CD4-positive, alpha-beta T cell treated with Interleukin-6 at 100 ng/mL for 8 hours (primary cell): ENCODE measurements at regions not wholly inside any gene's neighbourhood (a gene's known extent, or its start where the extent isn't known, plus 50 kb on each side); places are given as distances from the start of the nearest gene placed in this dataset.

Experiments used
- DNase-seq: peaks from one replicate; pipeline ENCODE4 v3.0.0-alpha.2; 2020; ENCODE audit warnings: mixed read lengths, low spot score

DNA sequence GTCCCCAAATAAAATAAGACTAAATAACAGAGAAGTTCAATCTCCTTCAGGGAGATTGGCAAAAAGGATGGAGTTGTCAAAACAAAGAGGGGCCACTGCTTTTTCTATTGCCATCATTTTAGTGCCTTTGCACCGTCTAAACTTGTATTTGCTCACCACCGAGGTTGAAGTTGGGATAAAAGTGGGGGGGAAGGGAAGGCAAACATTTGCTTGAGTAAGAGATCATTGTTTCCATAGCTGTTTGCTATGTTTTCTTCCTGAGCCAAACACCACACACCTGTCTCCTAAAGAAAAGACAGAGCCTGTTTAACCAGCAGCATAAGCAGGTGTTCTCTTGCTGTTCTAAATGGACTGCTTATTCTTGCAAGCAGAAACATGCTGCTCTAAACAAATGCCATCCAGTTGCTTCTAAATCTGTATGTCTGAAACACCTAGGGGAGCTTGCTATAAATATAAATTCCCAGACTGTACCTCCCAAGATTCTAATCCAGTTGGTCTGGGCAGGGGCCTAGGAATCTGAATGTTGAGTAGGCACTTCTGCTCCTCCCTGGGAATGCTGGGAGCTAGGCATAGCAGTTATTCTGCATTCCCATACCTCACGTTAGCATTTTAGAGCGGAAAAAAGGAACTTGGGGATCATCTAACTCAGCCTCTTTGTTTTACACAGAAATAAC, 179.4 kb upstream of the ARL4C start:
- no peak for DNase-seq

DNA sequence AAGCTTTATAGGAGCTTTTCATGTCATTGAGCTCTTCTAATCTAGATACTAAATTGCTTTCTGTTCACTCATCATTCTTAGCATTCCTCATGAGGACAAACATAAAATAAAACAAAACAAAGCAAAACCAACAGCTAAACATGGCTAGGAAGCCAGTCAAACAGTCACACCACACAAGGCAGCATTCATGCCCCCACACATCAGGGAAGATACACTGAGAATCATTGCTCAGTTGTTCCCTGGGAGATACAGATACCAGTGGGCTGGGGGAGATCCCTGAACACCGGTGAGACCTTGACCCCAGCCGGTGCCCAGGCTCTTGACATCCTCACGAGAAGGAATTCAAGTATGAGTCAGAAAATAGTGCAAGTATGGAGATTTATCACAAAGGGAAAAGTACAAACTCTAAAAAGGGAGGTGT, 177.9 kb upstream of the ARL4C start:
- DNase-seq = no peak

DNA sequence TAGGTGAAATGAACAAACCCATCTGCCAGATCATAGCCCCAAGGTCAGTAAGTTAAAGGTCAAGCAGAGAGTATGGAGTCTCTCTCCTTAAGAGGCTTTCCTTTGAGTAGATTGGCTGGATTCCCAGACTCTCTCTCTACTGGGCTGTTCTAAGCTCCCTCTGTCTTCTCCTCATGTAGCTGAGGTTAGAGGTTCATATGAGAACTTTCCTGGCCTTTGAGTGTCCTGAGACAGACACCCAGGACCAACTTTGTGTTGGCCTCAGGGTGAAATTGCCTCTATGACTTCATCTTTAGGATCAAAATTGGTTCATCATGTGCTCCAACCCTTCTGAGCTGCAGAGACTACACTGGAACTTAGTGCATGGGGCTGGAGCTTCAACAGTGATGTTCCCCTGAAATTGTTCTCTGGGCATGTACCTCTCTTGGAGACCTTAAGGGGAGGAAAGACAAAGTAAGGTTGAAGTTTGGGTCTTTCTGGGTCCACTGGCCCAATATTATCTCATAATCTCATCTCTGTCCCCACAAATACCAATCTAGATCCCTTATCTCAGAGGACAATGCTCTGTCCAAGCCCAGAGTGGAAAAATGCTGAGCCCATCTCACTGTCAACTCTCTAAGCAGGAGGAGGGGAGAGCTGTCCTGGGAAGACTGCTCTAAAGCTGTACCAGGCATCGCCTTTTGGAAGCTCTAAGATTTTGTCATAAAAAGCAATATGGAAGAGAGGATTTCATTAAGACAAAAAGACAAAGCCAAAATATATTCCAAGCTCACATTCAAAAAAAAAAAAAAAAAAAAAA, 177.3 kb upstream of the ARL4C start:
- DNase-seq = no peak

DNA sequence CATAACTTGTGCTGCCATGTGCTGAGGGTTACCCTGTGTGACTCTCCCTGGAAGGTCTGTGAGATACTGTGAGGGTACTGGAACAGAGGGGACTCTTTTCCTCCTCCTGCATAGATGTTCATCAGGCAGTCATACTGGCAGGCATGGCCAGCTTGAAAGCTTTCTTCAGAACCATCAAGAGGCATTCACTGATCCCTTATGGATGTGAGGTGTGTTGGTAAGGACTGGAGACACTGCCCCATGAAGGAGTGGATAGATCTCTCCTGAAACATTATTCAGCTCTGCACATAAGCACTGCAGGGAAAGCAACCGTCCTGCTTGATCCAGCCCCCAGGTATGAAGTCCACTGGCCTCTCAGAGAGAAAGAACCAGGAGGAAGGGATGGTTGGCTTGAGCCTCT, 176.6 kb upstream of the ARL4C start:
- no peak for DNase-seq

DNA sequence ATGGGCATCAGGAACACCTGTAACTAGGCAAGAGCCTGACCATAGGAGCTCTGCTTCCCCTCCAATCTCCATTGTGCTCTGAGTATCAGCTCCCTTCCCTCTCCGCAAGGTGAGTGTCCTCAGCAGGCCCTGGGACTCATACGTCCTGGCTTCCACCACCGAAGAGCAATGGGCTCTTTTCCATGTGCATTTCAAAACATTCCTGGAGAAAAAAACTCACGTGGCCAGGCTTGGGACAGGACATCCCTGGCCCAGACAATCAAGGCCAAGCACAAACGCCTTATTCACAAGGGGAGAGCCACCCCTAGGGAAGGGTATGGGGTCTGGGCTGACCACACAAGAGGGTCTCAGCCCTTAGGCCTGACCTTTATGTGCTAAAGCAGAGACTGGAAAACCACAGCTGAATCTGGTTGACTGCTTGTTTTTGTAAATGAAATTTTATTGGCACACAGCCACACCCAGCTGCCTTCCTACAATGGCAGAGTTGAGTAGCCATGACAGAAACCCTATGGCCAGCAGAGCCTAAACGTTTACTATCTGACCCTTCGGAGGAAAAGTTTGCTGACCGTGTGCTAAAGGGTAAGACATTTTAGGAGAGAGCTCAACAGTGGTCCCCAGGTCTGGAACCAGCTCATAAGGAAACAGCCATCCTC, 175.7 kb upstream of the ARL4C start:
- DNase-seq = no peak

DNA sequence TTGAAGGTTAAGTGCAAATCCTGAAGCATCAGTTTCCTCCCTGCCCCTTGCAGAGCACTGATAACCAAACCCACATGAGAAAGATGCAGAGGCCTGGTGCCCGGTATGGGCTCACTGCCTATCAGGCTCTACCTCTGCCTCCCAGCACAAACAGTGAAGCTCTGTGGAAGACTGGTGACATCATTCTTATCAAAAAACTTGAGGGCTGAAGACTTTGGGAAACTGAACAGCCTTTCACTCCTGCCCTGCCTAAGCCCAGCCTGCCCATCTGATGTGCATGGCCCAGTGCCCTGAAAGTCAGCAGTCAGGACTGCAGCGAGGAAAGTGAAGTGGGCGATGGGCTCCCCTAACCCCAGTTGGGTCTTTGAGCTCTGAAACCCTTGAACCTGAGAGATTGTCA, 174.8 kb upstream of the ARL4C start:
- no peak for DNase-seq

DNA sequence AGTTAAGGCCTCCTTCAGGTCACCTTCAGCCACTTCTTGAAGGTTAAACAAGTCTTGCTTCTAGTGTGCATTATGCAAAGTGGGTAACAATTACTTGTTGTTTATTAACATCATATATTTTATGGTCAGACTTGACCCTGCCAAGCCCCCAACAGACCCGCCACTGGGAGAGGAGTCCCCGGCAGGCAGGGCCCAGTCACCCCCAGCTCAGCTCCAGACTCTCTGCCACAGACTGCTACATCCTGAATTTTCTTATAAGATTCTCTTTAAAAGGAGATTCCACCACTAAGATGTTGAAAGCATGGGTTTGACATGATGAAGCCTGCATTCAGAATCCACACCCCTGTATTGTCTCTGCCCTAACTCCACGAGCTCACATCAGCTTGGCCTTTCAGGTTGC, 174.3 kb upstream of the ARL4C start:
- DNase-seq = no peak

DNA sequence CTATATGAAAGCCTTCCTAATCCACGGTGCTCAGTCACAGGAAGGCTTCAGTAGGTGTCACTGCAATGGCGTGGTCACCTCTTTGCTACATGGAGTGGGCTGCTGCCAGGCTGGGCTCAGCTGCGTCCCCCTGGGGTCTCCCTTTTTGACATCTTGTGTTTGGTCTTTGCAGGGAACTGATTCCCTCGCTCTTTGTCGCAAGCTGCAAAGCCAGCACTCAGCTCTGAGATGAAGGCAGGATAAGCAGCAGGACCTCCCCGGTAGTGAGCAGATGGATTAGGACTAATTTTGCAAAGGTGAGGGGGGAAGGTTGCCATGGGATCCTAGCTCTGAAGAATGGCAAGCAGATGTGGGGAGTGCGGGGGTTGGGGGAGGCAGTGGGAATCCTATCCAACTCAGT, 173.9 kb upstream of the ARL4C start:
- no peak for DNase-seq

DNA sequence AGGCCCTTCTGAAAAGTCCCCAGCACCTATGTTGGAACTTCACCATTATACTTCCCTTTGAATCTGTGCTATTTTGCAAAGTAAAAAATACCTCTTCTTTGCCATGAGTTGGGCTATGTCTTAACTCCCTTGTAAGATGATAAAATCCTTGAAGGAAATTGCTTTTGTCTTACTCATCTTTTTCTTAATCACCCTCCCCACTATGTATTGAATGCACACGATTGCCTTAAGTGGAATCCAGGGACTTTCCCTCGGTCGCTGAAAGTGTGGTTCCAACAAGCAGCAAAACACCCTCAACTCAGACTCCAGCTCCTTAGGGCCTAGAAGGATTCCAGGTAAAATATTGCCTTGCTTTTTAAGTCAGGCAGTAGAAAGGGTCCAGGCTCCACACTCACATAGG, 173.2 kb upstream of the ARL4C start:
- no peak for DNase-seq

DNA sequence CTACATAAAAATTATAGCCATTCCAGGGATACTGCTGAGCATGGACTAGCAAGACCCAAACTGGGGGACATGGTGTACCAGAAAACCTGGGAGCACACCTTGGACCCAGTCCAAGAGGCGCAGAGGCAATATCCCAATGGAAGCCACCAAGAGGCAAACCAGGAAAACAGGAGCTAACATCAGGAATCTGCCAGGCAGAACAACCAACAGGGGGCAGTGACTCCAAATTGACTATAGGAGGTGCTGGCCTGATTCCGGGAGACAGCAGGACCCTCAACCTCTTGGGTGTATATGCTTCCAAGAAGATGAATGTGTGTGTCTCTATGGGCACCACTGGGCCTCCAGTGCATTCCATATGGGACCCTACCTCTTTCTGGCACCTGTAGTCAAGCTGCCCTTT, 172.7 kb upstream of the ARL4C start:
- DNase-seq = no peak

DNA sequence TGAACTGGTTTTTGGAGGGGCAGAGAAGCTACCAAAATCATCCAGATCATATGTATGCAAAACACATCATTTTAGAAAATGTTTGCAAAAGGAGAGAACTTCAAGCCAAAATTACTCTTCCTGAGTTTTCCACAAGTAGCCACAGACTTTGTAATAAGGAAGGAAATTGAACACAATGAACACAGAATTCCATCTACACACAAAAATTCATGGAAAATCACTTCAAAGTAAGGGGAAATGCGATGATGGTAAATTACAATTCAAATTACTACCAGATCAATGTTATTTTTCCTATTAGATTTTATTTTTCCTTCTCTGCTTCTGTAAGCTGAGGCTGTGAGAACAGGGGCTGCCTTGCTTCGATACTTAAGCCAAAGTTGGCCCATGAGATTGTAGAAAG, 172.1 kb upstream of the ARL4C start:
- DNase-seq = no peak

DNA sequence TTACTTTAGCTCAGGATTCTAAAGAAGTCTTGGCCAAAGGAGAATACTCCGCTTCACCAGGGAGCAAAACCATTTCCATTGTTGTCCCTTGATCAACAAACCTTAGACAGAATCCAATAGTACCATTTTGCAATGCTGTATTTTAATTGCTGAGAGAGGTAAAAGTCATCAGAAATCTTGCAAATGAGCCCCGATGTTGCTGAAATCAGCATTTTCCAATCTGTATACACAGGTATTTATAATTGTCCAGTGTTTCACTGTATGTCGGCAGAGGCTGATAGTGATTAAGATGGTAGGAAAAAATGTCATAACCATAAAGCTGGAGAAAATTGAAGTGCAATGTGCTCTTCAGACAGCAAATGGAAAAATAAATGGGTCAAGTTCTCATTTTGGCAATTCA, 170.0 kb upstream of the ARL4C start:
- DNase-seq = no peak

DNA sequence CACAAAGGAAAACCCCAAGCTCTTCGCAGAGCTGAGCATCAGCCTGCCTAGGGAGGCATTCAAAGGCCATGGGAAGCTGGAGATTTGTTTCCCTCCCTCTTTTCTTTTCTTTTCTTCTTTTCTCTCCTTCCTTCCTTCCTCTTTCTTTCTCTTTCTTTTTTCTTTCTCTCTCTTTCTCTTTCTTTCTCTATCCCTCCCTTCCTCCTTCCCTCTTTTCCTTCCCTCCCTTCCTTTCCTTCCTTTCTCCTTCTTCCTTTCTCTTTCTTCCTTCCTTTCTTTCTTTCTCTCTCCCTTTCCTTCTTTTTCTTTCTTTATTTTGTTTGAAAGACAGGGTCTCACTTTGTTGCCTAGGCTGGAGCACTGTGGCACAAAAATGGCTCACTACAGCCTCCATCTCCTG, 168.4 kb upstream of the ARL4C start:
- no peak for DNase-seq

DNA sequence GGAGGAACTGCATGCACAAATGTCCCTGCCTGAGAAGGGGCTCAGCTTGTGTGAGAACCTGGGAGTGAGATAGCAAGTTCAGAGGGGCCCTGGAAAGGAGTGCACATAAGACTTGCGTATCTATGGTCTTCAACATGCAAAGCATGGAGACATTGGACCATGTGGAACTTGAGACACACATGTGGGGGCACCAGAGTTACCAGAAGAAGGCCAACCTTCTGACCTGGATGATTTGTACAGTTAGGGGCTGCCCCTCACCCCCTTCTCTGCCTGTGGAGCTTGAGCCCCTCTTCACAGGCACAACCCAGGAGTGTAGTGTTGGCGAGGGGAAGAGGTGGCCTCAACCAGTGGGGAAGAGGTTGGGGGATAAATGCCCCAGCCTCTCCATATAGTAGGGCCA, 165.0 kb upstream of the ARL4C start:
- no peak for DNase-seq

DNA sequence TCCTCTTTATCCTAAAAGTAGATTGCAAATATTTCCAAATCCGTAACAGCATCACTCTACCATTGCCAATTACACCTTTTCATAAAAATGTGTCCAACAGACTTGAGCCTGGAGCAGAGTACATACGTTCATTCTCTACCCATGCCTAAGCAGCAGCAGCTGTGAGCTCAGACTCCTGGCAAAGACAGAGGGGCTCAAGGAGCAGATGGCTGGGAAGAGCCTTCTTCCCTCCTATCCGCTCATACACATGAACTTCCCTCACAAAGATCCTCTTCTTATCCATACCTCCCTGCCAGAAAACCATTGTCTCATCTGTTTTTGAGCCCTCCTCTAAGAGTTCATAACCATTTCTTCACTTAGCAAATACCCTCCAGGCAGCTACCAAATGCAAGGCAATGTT, 164.3 kb upstream of the ARL4C start:
- DNase-seq = no peak

DNA sequence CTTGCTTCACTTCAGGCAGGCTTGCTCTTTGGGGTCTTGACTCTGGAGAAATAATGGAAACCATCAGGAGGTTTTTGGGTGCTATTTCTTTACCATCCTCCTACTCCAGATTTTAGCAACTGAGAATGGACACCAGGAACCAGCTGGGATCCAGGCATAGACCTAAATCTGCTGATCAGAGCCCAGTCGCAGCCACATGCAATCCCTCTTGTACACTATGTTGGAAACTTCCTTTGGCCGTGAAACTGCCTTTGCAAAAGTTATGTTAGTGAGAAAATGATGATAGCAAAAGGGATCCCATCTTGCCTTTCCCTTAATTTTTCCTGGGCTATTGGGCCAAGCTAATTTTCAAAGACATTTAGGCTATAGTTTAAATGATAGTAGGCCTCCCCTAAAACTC, 158.8 kb upstream of the ARL4C start:
- no peak for DNase-seq

DNA sequence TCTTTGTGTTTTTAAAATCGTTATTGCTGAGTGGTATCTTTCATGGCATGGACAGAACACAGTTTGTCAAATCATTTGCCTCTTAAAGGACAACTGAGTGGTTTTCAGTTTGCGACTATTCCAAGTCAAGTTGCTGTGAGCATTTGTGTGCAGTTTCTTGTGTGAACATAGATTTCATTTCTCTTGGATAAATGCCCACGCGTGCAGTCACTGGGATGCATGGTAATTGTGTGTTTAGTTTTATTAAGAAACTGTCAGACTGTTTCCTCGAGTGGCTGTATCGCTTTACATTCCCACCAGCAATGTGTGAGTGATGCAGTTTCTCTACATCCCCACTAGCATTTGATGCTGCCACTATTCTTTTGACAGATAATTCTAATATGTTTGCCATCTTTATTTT, 154.0 kb upstream of the ARL4C start:
- no peak for DNase-seq

DNA sequence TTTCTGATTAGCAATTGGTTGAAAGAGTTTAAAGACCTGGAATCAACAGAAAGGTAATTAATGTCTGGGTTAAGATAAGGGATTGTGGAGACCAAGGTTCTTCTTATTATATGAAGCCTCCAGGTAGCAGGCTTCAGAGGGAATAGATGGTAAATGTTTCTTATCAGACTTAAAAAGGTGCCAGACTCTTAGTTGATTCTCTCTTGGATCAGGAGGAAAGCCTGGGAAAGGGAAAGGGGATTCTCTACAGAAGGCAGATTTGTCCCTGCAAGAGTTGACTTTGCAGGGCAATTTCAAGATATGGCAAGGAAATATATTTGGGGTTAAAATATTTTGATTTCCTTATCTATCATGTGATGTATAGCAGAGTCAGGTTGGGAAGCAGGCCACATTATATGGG, 153.1 kb upstream of the ARL4C start:
- no peak for DNase-seq

DNA sequence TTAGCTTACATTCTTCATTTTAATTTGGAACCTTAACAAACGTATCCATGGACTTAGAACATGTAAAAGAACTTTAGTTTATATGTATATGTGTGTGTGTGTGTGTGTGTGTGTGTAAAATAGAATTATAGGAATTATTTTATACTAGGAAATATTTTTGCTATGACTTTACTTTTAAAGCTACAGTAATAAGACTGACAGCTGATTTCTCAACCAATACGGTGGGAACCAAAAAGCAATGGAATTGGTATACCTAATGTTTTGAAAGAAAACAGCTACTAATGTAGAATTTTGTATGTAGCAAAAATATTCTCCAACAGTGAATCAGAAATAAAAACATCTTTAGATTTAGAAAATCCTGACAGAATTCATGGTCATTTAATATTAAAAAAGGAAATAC, 146.5 kb upstream of the ARL4C start:
- no peak for DNase-seq

DNA sequence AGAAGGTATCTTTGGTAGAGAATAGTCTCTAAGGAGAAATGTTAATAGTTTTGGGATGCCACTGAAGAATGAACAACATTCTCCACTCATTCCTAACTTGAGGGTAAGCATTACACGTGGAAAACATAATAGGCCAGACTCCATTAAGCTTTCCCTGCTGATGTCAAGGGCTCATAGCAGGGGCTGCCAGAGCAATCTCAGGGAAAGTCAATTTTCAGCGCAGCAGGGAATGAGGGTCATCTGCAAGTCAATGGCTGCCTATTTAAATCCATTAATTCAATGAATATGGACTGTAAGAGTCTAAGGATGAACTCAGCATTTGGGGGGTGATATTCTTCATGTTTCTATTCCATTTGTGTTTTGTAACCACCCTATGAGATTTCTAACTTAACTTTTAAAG, 144.2 kb upstream of the ARL4C start:
- no peak for DNase-seq

DNA sequence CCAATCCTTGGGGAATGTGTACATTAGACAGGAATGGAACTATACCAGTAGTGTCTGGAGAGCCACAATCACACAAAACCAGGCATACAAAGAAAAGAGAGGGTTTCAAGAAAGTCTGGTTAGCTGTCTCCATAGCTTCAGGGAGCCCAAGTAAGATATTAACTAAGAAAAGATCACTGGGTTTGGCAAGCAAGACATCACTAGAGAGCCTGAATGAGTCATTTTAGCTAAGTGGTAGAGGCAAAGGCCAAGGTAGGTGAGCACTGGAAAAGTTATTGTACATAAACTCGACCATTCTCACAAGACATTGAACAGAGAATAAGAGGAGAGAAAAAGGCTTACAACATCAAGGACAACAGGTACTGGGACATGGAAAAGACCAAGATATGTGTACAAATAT, 143.8 kb upstream of the ARL4C start:
- no peak for DNase-seq

DNA sequence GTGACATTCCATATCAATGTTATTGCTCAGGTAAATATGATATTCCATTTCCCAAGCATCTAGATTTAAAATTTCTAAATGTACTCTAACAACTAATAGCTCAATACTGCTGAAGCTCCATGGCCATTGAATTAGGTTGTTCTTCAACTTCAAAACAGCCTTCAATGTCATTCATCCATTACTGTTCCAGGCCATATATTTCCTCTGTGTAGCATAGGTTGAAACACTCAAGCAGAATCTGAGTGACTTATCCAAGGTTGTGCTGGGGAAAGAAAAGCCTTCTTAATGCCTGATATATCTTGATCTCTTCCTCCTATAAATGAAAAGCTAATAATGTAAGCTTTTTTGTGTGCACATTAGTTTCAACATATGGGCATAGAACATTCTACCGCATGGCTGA, 142.1 kb upstream of the ARL4C start:
- DNase-seq = no peak

DNA sequence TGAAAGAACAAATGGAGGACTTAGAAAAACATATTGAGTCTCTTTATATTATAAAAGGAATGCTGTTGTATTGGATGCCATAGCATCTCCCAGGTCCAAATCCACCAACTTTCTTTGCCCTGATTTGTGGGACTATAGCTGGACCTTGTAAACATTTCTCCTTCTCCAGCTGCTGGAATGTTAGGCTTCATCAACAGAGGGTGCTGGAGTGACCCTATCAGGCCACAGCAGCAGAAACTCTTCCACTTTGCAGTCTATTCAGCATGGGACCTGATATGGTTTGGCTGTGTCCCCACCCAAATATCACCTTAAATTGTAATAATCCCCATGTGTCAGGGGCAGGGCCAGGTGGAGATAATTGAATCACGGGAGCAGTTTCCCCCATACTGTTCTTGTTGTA, 138.4 kb upstream of the ARL4C start:
- DNase-seq = no peak
